Breast epithelium (tissue), 3 donors: ENCODE measurements at regions not wholly inside any gene's neighbourhood (a gene's known extent, or its start where the extent isn't known, plus 50 kb on each side); places are given as distances from the start of the nearest gene placed in this dataset.

Experiments
- CTCF ChIP-seq, 3 donors: fragments of 450-650 bp; IDR thresholded peaks; one replicate each; pipeline ENCODE4 v1.5.1; 2016 to 2017; ENCODE audit warnings: antibody characterized with exemption in 3 of 3, mild to moderate bottlenecking in 3 of 3, moderate library complexity in 3 of 3
- POLR2A ChIP-seq: fragments of 450-650 bp; IDR thresholded peaks from one replicate; pipeline ENCODE4 v1.6.1; 2016; ENCODE audit warnings: antibody characterized with exemption, mild to moderate bottlenecking, moderate library complexity

DNA sequence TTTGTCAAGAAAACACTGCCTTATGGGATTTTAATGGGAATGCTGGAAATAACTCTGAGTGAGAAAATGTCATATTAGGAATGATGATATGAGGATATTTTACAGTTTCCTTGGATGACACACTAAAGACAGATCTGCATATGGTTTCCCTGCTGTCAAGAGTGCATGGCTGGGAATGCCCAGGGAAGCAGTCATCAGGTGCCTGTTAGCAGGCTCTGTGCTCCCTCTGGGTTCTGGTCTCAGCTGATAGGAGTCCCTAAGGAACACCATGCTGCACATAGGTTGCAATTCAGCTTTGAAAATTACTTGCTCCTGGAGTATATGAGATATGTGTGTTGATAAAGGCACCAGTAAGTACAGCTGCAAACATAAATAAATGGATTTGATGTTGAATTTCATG lies 1064.6 kb downstream of the TUSC7 start:
- TF ChIP-seq CTCF (IDR thresholded peaks at IDR 0.05): no peak
- TF ChIP-seq POLR2A: no peak
